CD14-positive monocyte (primary cell): ENCODE measurements at regions not wholly inside any gene's neighbourhood (a gene's known extent, or its start where the extent isn't known, plus 50 kb on each side); places are given as distances from the start of the nearest gene placed in this dataset.

Experiments
- DNase-seq, 3 donors: peaks; one replicate each; pipeline ENCODE4 v3.0.0-alpha.2; 2011 to 2022
- H2AFZ ChIP-seq: 2 replicates; pipeline ENCODE4 v1.6.0; 2012; ENCODE audit warnings: mild to moderate bottlenecking, low read depth, low read length, inconsistent platforms; ENCODE audit not compliant: insufficient read depth, poor library complexity, severe bottlenecking
- H3K27ac ChIP-seq, 2 donors: 1 replicate in 1 of 2; 2 replicates in 1 of 2; pipeline ENCODE4 v1.5.1; 2012 to 2013; ENCODE audit warnings: low read length in 2 of 2, control low read depth in 1 of 2, inconsistent platforms in 1 of 2, low read depth in 1 of 2, mild to moderate bottlenecking in 1 of 2
- H3K27me3 ChIP-seq, 2 donors: one replicate each; pipeline versions ENCODE4 v1.6.0 to v1.6.1; 2011 to 2013; ENCODE audit warnings: low read length in 2 of 2; ENCODE audit not compliant: control insufficient read depth in 2 of 2, insufficient read depth in 2 of 2
- H3K36me3 ChIP-seq, 2 donors: replicated peaks in 1 of 2; 1 replicate in 1 of 2; 2 replicates in 1 of 2; pipeline versions ENCODE4 v1.5.1 to v1.6.1; 2012 to 2013; ENCODE audit warnings: low read length in 2 of 2, control low read depth in 1 of 2, inconsistent platforms in 1 of 2, mild to moderate bottlenecking in 1 of 2; ENCODE audit not compliant: insufficient read depth in 2 of 2, control insufficient read depth in 1 of 2
- H3K4me1 ChIP-seq, 2 donors: 1 replicate in 1 of 2; 2 replicates in 1 of 2; pipeline versions ENCODE4 v1.5.1 to v1.6.1; 2012 to 2013; ENCODE audit warnings: low read length in 2 of 2, control low read depth in 1 of 2, inconsistent platforms in 1 of 2, mild to moderate bottlenecking in 1 of 2, moderate library complexity in 1 of 2; ENCODE audit not compliant: insufficient read depth in 2 of 2, control insufficient read depth in 1 of 2
- H3K4me2 ChIP-seq: replicated peaks from 2 replicates; pipeline ENCODE3; 2012; ENCODE audit warnings: low read length, moderate library complexity, mild to moderate bottlenecking; ENCODE audit not compliant: poor library complexity, severe bottlenecking; ENCODE audit errors: extremely low read depth
- H3K4me3 ChIP-seq, 3 experiments: fragments of 200-600 bp in 1 of 3; sonication (generic) in 1 of 3; replicated peaks in 1 of 3; 1 replicate in 2 of 3; 2 replicates in 1 of 3; pipeline ENCODE4 v1.5.1; 2011 to 2013; ENCODE audit warnings: low read length in 3 of 3, mild to moderate bottlenecking in 3 of 3, control low read depth in 2 of 3, low read depth in 2 of 3, inconsistent platforms in 1 of 3, moderate library complexity in 1 of 3
- H3K79me2 ChIP-seq: 2 replicates; pipeline ENCODE4 v1.6.0; 2012; ENCODE audit warnings: mild to moderate bottlenecking, control low read depth, inconsistent platforms, low read length, moderate library complexity; ENCODE audit not compliant: insufficient read depth
- H3K9ac ChIP-seq: 2 replicates; pipeline ENCODE4 v1.6.0; 2017; ENCODE audit warnings: low read length, mild to moderate bottlenecking; ENCODE audit not compliant: insufficient read depth, poor library complexity, severe bottlenecking
- H3K9me3 ChIP-seq, 2 donors: replicated peaks in 1 of 2; 1 replicate in 1 of 2; 2 replicates in 1 of 2; pipeline versions ENCODE4 v1.5.1 to v1.6.1; 2012 to 2013; ENCODE audit warnings: low read length in 2 of 2, control low read depth in 1 of 2; ENCODE audit not compliant: control insufficient read depth in 1 of 2, insufficient read depth in 1 of 2
- H4K20me1 ChIP-seq: 2 replicates; pipeline ENCODE4 v1.6.0; 2012; ENCODE audit warnings: mild to moderate bottlenecking, low read length, control low read depth, moderate library complexity; ENCODE audit not compliant: insufficient read depth
- H3K27ac Mint-ChIP-seq, 7 donors: one replicate each; pipeline ENCODE4 v1.8.0; 2020; ENCODE audit warnings: mild to moderate bottlenecking in 7 of 7, mixed read lengths in 7 of 7, moderate library complexity in 6 of 7, inconsistent platforms in 2 of 7
- H3K27me3 Mint-ChIP-seq, 3 donors: one replicate each; pipeline ENCODE4 v1.8.0; 2021 to 2022; ENCODE audit warnings: low read depth in 3 of 3, mild to moderate bottlenecking in 3 of 3, mixed read lengths in 3 of 3, moderate library complexity in 3 of 3, inconsistent platforms in 1 of 3
- H3K36me3 Mint-ChIP-seq, 2 donors: one replicate each; pipeline ENCODE4 v1.8.0; 2020; ENCODE audit warnings: mixed read lengths in 2 of 2, inconsistent platforms in 1 of 2, mild to moderate bottlenecking in 1 of 2
- H3K4me1 Mint-ChIP-seq: one replicate; pipeline ENCODE4 v1.8.0; 2020; ENCODE audit warnings: mild to moderate bottlenecking, mixed read lengths
- H3K4me3 Mint-ChIP-seq, 2 donors: one replicate each; pipeline ENCODE4 v1.8.0; 2020; ENCODE audit warnings: mild to moderate bottlenecking in 2 of 2, mixed read lengths in 2 of 2, moderate library complexity in 1 of 2
- H3K9me3 Mint-ChIP-seq, 7 donors: one replicate each; pipeline ENCODE4 v1.8.0; 2020 to 2022; ENCODE audit warnings: mixed read lengths in 7 of 7, mild to moderate bottlenecking in 6 of 7, moderate library complexity in 6 of 7, inconsistent platforms in 2 of 7
- WGBS: methylation state at CpG from one replicate; pipeline ENCODE4 v1.1.5; 2013; ENCODE audit warnings: missing lambda C conversion rate; ENCODE audit not compliant: insufficient coverage; 5-methylcytosine and 5-hydroxymethylcytosine counted together
- intact Hi-C, 2 donors: fragments of 100-400 bp; cut with micrococcal nuclease; formaldehyde crosslinking; loops; one replicate each; pipeline versions ENCODE4 v1.15.0 to v1.15.1; 2023
- TF ChIP-seq, protein P1 (sequence below): fragments of 200-600 bp; IDR thresholded peaks from one replicate; pipeline ENCODE4 v1.8.0; 2022; ENCODE audit warnings: antibody characterized with exemption, mild to moderate bottlenecking

DNA sequence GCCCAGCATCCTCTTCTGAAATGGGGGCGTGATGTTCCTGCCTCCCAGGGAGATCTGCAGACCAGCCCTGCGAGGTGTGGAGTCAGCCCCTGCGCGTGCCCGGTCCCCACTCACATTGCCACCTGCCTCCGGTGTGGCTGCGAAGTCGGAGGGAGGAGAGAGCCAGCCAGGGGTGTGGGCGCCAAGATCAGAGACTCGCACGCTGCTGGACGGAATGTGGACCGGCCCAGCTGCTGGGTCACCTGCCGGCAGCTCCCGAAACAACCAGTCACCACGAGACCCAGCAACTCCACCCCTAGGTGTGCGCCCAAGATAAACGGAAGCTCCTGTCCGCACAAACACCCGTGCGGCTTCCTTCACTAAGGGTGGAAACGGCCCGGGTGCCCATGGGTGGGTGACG, 51.1 kb upstream of the EGFL7 start:
- H3K27ac Mint-ChIP-seq, result no peak overlapping the region
- Histone ChIP-seq H3K9ac (no peak overlapping the region), H3K9me3 (no peaks in the 10 kb centered on the region), H2AFZ (no peak overlapping the region), H3K4me3 (no peak overlapping the region), H3K4me2 (no peak overlapping the region), H3K79me2 (no peaks in the 10 kb centered on the region), H3K4me1 (peaks cover 11 to 17% of the 10 kb centered on the region in 2 donors), H3K27ac (no peak overlapping the region), H3K27me3 (no peaks in the 10 kb centered on the region), H4K20me1 (no peaks in the 10 kb centered on the region), H3K36me3 (no peaks in the 10 kb centered on the region)
- no peak overlapping the region for H3K4me3 Mint-ChIP-seq
- H3K27me3 Mint-ChIP-seq, result peaks cover 5 to 12% (median 6%) of the 10 kb centered on the region in 3 donors
- DNase-seq, result no peak
- intact Hi-C loops, result loop anchor here in 1 of 2 donors (10.0 kb wide), 1 partner anchor 47 kb away; no protein-coding TSS in a partner anchor
- 95% methylated on average over 23 of the region's 24 CpGs for WGBS
- H3K9me3 Mint-ChIP-seq, result peaks cover 0 to 1% (median 0%) of the 10 kb centered on the region in 7 donors
- TF ChIP-seq, protein P1, sequence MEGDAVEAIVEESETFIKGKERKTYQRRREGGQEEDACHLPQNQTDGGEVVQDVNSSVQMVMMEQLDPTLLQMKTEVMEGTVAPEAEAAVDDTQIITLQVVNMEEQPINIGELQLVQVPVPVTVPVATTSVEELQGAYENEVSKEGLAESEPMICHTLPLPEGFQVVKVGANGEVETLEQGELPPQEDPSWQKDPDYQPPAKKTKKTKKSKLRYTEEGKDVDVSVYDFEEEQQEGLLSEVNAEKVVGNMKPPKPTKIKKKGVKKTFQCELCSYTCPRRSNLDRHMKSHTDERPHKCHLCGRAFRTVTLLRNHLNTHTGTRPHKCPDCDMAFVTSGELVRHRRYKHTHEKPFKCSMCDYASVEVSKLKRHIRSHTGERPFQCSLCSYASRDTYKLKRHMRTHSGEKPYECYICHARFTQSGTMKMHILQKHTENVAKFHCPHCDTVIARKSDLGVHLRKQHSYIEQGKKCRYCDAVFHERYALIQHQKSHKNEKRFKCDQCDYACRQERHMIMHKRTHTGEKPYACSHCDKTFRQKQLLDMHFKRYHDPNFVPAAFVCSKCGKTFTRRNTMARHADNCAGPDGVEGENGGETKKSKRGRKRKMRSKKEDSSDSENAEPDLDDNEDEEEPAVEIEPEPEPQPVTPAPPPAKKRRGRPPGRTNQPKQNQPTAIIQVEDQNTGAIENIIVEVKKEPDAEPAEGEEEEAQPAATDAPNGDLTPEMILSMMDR, result no peak
- peaks cover 13% of the 10 kb centered on the region for H3K4me1 Mint-ChIP-seq
- peaks cover 0 to 3% of the 10 kb centered on the region in 2 donors for H3K36me3 Mint-ChIP-seq

DNA sequence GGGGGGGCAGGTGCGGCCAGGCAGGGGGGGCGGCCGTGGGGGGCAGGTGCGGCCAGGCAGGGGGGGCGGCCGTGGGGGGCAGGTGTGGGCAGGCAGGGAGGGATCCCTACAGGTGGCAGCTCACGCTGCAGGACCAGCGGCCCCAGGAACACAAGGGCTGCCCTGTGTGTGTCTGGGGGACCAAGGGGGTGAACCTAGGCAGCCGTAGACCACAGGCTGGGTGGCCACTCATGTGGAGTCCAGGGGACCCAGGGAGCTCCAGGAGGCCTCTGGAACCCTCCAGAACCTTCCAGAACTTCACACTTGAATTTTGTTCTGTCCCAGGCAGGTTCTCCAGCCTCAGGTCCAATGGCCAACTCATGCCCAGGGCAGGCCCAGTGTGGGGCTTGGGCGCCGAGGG, 51.6 kb upstream of the EGFL7 start:
- Histone ChIP-seq H3K4me1 (peaks cover 9 to 12% of the 10 kb centered on the region in 2 donors), H3K36me3 (no peaks in the 10 kb centered on the region), H4K20me1 (no peaks in the 10 kb centered on the region), H3K4me2 (no peak overlapping the region), H3K9ac (no peak overlapping the region), H3K9me3 (no peaks in the 10 kb centered on the region), H2AFZ (no peak overlapping the region), H3K27me3 (no peaks in the 10 kb centered on the region), H3K27ac (no peak overlapping the region), H3K4me3 (no peak overlapping the region), H3K79me2 (no peaks in the 10 kb centered on the region)
- Mint-ChIP-seq H3K27me3 (peaks cover 5 to 12% (median 5%) of the 10 kb centered on the region in 3 donors), H3K4me3 (no peak overlapping the region), H3K27ac (no peak overlapping the region), H3K9me3 (peaks cover 0 to 1% (median 0%) of the 10 kb centered on the region in 7 donors), H3K4me1 (peaks cover 11% of the 10 kb centered on the region), H3K36me3 (peaks cover 0 to 3% of the 10 kb centered on the region in 2 donors)
- no peak for DNase-seq
- WGBS, result 95% methylated on average over 5 of the region's 11 CpGs
- TF ChIP-seq, protein P1, result no peak
- intact Hi-C loops, result loop anchor here in 1 of 2 donors (10.0 kb wide), 1 partner anchor 46 kb away; no protein-coding TSS in a partner anchor
